GM18870 (cell line): ENCODE measurements at regions not wholly inside any gene's neighbourhood (a gene's known extent, or its start where the extent isn't known, plus 50 kb on each side); places are given as distances from the start of the nearest gene placed in this dataset.

ENCODE experiments used
- ATAC-seq: cut with Tn5 transposase; IDR thresholded peaks from one replicate; pipeline ENCODE4 v1.9.1; 2021; ENCODE audit warnings: moderate library complexity; ENCODE audit not compliant: unreplicated experiment

DNA sequence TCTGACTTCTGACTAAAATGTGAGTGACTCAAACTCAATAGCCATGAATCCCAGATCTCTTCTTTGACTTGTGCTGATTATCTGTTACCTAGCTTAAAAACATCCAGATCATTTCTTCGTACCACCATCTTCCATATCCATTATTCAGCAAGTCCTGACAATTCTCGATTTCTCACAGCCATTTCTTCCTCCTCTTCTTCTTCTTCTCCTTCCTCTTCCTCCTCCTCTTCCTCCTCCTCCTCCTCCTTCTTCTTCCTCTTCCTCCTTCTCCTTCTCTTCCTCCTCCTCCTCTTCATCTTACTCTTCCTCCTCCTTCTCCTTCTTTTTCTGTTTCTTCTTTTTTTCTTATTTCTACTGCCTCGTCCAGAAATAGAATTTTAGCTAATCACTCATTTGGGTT is 77.0 kb upstream of the MAP1B start:
- no peak for ATAC-seq

DNA sequence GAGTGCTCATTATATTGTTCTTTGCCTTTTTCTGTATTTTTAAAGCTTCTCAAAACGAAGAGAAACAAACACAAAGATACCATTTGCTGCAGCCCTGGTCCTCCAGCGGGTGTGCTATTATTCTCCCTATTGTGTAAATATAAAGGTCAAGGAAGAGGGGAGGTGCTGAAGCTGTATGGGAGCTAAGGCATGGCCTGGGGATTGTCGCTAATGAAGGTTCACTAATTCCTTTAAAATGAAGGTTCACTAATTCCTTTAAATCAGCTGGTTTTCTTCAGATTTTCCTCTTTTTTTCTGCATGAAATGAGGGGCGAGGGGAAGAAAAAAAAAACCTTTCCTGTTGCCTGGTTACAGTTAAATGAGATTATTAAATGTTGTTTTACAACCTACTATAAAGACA is 74.5 kb upstream of the MAP1B start:
- ATAC-seq = no peak

- ATAC-seq = no peak
These were observed 72.5 kb upstream of the MAP1B start for GRCh38 chr5:72034770-72035169.

GRCh38 chr5:72035831-72036230 is 71.4 kb upstream of the MAP1B start:
- ATAC-seq = no peak

DNA sequence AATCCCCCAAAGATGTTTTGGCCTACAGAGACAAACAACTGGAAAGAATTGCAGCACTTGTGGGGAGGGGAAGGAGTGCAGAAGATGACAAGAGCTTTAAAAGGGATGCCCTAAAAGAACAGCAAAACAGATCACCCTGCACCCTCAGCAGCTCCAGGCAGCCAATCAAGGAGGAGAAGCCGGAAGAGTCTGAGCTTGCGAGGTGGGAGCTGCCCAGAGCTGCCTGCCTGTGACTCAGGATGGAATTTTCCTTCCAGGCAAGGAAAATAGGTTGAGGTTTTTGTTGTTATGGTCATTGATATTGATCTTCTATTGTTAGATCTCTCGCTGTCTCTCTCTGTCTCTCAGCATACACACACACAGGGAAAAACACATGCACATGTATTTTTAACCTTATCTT is 70.3 kb upstream of the MAP1B start:
- no peak for ATAC-seq

DNA sequence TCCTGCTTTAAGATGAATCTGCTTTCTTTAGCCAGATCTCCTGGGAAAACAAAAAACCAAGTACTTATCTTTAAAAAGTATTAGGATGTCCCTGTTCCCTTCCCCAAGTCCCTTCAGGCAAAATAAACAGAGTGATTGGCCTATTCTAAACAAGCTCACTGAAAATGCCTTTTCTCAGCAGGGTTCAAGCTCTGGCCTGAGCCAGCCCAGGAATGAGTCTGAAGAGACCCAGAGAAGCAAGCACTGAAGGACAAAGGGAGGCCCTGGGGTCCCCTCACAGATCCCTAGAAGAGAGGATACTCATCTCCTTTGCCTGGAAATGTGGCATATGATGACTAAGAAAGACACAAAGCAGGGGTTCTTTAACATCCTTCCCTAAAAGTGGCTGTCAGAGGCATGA is 66.8 kb upstream of the MAP1B start:
- ATAC-seq = no peak

- ATAC-seq = no peak
These were observed 65.6 kb upstream of the MAP1B start for GRCh38 chr5:72041654-72042053.

GRCh38 chr5:72042097-72042496 is 65.2 kb upstream of the MAP1B start:
- ATAC-seq = no peak

DNA sequence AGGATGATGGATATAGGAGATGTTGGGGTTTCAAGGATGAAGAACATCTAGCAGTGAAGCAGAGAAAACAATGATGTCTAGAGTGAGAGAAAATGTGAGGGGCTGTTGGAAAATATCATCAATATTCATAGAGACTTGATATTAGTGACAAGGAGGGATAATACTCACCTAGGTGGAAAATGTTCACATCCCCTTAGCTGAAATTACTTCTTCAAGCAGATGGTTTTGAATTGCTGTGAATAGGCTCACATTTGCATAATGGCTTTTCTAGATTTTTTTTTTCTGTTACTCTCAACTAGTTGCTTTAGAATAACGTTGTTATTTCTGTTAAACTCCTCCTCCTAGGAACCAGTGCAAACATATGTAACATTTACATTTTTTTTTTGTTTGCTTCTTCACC is 61.6 kb upstream of the MAP1B start:
- ATAC-seq = no peak

GRCh38 chr5:72046106-72046505 is 61.2 kb upstream of the MAP1B start:
- ATAC-seq = no peak

- no peak for ATAC-seq
These were observed 51.6 kb upstream of the MAP1B start for GRCh38 chr5:72055636-72056035.
